ENCODE measurements at regions not wholly inside any gene's neighbourhood (a gene's known extent, or its start where the extent isn't known, plus 50 kb on each side); places are given as distances from the start of the nearest gene placed in this dataset.
"Not testable (repeated sequence)": the region's sequence is repeated elsewhere in the genome, so short reads cannot be mapped to it uniquely, and the experiment has no call there.

DNA sequence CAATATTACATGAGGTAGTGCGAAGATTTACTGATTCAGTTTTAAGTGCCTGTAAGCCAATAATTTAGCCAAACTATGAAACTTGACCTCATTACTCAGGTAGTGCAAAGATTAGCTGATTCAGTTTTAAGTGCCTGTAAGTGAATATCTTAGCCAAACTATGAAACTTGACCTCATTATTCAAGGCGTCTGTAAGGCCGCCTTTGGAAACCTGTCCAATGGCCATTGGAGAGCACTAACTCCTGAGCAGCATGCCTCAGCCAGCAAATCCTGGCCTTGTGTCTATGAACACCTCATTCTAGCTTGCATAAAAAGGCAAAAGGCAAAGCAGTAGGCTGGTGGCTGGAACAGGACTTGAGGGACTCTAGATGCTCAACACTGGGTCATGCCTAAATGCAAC, 127.0 kb upstream of the GPR12 start:
- DNase-seq: no peak

GRCh38 chr13:26883613-26884257, 123.1 kb upstream of the GPR12 start:
- DNase-seq: no peak

DNA sequence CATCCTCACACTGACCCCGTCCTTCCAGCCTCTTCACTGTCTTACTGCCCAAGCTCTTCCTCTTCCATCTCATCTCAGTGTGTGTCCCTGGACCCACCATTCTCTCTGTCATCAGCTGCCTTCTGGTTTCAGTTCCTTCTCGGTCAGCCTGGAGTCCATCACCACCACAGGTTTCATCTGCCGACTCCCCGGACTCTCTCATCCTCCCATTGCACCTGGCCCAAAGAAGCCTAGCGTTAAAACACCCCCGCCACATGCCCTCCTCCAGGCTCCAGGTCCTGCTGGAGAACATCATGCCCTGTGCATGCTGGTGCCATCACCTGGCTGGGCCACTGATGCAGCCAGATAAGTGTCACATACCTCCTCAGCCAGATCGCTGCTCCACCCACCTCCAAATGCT, 122.1 kb upstream of the GPR12 start:
- DNase-seq: no peak

- no peak for DNase-seq
Observed at GRCh38 chr13:26881154-26881553, 120.6 kb upstream of the GPR12 start.

GRCh38 chr13:26880735-26881134, 120.1 kb upstream of the GPR12 start:
- no peak for DNase-seq

DNA sequence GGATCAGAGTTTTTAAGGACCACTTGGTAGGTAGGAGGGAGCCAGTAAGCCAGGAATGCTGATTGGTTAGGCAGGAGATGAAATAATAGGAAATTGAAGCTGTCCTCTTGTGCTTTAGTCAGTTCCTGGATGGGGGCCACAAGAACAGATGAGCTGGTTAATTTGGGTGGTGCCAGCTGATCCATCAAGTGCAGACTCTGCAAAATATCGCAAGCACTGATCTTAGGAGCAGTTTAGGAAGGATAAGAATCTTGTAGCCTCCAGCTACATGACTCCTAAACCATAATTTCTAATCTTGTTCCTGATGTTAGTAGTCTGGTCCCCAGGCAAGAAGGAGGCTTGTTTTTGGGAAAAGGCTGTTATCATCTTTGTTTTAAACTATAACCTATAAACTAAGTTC, 117.9 kb upstream of the GPR12 start:
- DNase-seq: no peak

DNA sequence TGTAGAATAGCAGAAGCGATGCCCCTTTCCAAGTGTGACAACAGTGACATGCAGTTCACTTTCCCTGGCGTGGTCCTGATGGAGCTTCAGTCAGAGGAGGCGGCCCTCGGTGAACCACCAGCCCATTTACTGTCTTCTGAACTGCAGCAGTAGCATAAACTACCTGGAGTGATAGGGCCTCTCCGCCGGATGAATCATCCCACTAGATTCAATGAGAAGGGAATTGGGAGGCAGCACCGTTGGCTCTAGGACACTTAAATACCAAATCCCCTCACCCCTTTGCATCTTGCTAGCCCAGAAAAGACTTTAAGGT, 112.8 kb upstream of the GPR12 start:
- no peak for DNase-seq

- DNase-seq: peak; percentile 52 to 83 (median 66)
Observed at GRCh38 chr13:26872525-26873385, 112.2 kb upstream of the GPR12 start.

DNA sequence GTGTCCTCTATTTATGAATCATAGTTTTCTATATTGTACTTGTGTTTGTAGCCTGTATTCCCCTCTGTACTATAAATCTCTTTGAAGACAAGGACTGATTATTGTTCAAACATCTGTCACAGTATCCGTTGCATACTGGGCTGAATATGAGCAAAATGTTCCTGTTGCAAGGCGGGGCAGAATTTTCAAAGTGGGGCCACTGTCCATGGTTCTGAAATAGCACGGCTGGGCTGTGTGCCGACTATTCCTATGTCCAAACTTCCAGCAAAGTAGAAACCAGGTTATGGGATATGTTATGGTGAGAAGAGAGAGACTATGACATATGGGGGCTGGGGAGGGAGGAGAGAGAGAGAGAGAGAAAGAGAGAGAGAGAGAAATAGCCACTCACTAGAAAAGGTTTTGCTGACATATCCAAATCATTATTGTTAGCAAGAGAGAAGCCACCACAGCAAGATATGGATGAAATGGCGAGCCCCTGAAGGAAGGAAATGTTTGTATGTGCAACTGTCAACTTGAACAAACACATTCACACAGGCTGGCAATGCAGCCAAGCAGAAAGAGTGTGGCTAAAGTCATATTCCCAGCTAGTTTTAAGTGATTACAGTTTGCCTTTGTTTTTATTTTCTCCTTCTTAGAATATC, 107.0 kb upstream of the GPR12 start:
- DNase-seq: peak; percentile 10 to 31 (median 18)

DNA sequence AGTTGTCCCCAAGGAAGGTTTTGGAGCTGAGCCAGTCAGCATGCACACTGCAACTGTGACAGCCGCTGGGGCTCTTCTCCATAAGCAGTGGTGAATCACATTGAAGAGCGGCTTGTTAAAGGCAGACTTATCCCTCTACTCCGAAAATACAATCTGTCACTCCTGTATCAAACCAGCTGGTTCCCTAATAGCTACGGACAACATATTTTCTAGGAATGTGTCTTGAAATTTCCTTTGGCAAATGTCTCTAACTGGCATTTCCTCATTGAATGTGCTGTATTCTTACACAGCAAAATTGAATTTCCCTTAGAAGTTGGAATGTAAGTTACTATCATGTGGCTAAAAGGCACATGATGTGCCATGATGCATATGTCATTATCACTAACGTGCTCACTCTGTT, 104.0 kb upstream of the GPR12 start:
- DNase-seq: no peak

- DNase-seq: no peak
Observed at GRCh38 chr13:26861941-26862340, 101.4 kb upstream of the GPR12 start.

DNA sequence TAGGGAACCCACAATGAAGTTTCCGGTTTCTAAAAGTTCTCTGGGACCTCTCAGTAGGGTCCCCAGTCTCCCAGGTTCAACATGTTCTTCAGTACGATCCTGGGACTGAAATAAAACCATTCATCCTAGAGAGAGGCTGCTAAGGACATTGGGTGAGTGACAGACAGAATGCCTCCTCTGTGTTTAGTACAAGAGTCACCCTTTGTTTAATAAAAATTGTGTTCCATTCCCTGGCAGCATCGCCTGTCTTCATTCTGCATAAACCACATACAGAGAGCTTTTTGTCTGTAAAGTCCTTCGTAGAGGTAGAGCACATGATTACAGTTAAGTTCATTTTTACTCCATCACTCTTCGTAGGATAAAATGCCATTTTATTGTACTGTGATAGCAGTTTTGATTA, 95.3 kb upstream of the GPR12 start:
- no peak for DNase-seq

GRCh38 chr13:26855071-26855470, 94.5 kb upstream of the GPR12 start:
- no peak for DNase-seq

DNA sequence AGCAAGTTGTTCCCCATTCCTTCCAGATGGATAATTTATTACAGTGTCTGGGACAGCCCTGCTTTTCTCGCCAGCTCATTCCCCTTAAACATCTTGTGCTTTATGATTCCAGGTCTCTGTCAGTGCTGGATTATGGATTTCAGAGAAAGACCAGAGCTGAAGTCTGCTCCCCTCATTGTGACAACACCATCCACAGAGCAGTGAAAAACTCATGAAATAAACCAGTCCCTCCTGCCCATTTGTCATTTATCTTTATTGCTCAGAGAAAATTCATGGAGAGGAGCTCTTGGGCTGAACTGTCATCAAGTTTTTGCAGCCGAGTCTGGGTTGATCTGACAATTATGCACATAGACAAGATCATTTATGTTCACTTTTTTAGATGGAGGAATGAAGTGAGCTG, 92.7 kb upstream of the GPR12 start:
- DNase-seq: no peak

DNA sequence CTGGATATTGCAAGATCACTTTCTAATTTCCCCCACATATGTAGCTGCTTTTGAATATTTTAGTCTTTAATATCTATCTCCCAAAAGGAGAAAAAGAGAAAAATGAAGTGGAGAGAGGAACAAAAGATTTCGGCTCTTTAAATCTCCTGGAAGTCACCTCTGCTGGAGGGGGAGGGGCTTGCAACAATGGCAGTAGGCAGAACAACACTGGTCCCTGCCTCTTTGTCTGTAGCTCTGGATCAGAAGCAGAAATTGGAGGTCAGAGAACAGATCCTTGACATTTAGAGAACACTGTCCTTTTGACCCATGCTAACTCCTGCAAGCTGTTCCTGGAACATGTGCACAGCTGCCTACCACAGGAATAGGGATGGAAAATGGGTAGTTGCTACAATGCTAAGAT, 86.7 kb upstream of the GPR12 start:
- no peak for DNase-seq

DNA sequence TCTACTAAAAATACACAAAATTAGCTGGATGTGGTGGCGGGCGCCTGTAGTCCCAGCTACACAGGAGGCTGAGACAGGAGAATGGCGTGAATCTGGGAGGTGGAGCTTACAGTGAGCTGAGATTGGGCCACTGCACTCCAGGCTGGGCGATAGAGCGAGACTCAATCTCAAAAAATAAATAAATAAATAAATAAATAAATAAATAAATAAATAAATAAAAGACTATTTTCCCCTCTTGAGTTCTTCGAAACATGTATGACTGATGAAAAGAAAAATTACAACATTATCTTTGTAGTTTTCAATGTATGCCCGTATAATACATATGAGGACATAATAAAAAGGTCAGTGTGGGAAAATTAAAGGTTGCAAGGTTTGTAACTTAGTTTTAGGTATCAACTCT, 84.5 kb upstream of the GPR12 start:
- not testable (repeated sequence) for DNase-seq

- DNase-seq: no peak
Observed at GRCh38 chr13:26839682-26840081, 79.1 kb upstream of the GPR12 start.

GRCh38 chr13:26838821-26839220, 78.2 kb upstream of the GPR12 start:
- no peak for DNase-seq

- DNase-seq: no peak
Observed at GRCh38 chr13:26837997-26838396, 77.4 kb upstream of the GPR12 start.

DNA sequence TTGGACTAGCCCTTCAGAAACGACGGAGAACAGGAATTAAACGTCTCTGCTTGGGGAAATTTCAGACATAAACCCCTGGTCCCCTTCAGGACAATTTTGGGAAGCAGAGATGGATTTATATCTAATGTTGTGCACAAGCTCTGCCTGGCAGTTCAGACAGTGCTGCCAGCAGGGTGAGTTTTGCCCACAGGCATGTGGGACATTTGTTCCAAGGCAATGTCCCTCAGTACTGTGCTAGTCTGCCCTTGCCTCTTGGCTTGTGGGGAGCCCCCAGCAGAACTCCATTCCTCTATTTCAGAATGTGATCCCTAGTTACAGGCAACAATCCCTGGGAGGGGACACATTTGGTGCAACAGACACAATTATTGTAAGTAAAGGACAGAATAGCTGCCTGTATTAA, 76.5 kb upstream of the GPR12 start:
- no peak for DNase-seq

DNA sequence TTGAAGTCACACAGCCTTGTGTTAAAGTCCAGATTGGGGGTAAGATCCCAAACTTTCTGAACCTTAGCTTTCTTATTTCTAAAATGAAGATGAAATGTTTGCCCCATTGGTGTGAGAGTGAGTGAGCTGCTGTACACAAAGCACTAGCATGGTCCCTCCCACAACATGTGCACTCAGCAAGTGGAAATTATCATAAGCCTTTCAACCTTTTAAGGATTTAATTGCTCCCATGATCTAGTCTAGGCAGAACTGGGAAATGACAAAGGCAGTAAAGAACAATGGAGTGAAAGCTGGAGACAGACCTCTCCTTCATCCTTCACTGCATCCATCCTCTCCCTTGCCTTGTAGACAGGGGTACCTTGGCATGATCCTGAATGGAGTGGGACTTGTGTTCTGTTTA, 76.0 kb upstream of the GPR12 start:
- DNase-seq: no peak

DNA sequence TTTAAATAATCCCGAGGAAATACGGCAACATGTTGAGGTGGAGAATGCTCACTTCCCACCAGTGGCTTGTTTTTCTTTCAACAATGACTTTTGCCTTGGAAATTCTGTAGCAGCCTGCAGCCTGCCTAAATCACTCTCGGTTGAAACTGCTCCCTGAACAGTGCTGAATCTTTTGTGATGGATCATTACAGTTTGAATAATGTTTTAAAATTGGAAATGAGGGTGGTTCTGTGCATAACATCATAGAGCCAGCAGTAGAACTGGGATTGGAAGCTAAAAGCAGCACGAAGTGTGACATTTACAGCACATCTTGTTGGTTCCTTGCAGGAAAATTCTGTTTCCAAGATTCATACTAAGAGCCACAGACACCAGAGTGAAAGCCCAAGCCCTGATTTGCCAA, 74.1 kb upstream of the GPR12 start:
- DNase-seq: no peak

DNA sequence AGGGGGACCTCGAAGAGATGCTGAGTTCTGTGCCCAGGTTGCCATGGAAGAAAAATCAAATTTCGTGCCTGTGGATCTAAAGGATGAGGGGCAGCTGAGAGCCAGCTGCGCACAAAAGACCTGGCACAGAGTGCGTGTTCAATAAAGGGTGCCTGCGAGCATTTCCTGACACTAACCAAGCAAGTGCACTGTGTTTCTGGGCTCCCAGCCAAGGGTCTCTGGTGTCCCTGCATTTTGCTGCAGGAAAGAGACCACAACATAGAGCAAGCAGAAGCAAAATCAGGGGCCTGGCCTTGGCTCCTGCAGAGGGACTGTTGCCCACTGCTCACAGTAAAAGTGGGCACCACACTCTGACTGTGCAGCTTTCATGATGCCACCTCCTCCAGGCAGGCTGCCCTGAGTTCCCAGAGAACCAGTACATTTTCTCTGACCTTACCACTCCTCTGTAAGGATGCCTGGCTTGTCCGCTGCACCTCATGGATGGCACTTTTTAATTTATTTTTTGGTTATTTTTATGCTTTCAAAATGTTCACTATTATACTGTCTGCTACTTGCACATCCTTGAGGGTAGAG, 70.8 kb upstream of the GPR12 start:
- no peak for DNase-seq

- DNase-seq: no peak
Observed at GRCh38 chr13:26829716-26830115, 69.1 kb upstream of the GPR12 start.
